ENCODE measurements at regions not wholly inside any gene's neighbourhood (a gene's known extent, or its start where the extent isn't known, plus 50 kb on each side); places are given as distances from the start of the nearest gene placed in this dataset.

DNA sequence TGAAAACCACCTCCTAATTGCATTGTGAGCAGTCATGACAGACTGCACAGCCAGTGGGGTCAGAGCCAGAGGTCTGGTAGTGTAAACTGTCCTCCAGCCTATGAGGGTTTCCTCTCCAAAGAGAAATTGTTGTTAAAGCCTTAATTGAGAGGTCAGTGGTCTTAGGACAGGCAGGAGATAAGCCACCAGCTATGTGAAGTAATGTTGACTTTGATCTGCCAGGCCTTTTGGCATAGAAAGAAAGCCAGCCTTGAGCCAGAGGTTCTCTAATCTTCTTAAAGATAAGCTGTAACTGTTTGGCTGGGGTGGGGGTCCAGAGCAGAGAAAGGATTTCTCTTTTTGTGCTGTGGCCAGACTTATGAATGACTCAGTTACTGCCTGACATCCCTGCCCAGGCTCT is 248.4 kb downstream of the WDR11 start:
- no peak for DNase-seq (ENCODE audit: low spot score)

DNA sequence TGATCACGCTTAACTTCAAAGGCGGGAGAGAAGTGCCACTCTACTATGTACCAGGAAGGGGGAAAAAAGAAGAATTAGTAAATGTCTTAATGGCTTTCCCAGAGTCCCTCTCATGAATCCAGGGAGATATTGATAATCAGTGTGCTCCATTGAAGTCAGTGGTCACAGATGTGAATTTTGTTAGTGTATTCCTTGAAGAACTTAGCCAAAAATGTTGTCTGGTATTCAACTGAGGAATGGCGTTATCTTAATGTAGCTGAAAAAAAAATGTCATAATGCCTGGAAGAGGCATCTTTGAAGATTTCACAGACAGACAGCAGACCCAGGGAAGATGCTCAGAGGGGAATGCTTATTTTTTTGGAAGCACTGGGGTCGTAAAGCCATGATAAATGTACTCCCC is 250.4 kb downstream of the WDR11 start:
- no peak for DNase-seq (ENCODE audit: low spot score)

DNA sequence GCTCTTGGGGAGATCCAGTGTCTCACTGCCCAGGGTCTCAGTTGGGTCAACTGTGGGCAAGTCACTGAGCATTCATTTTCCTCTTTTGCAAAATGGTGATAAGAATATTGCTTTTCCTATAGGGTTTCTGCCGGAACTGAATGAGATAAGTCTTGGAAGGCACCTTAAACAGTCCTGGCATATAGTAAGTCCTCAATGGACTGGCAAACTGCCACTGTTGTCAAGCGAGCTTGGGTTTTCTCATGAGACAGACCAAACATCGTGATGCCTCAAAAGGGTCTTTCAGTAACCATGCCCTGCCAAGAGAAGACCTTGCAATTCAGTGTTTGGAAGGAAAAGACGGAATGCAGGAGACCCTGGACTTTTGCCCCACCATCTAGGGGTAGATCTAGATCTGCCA is 251.5 kb downstream of the WDR11 start:
- DNase-seq (ENCODE audit: low spot score), result no peak

DNA sequence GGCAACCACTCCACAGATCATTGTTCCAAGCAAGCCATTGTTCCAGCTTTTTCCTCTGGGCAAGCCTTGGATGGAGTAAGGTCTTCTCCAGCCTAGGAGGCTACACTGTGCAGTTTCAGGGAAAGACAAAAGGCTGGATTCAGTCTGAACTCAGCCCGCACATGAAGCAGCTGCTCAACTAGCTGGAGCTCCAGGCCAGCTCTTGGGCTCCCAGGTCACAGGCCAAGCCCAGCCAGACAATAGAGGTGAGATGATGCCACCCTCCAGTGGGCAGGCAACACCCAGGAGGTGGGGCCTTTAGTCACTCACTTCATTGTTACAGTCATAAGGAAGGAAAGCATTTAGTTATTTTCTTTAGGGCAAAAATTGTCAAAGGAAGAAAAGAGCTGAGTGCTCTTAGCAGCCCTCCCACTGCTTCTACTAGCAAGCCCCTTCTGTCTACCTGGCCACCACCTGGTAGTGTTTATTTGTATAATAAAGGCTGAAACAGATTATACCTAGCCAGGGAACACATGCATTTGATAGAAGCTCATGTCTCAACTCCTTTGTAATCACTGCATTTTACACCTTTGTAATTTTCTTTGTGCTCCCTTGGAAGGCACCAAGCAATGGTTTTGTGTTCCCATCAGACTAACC is 253.4 kb downstream of the WDR11 start:
- DNase-seq (ENCODE audit: low spot score), result no peak

- no peak for DNase-seq (ENCODE audit: low spot score)
Observed at GRCh38 chr10:121106611-121107010, 255.4 kb downstream of the WDR11 start.

DNA sequence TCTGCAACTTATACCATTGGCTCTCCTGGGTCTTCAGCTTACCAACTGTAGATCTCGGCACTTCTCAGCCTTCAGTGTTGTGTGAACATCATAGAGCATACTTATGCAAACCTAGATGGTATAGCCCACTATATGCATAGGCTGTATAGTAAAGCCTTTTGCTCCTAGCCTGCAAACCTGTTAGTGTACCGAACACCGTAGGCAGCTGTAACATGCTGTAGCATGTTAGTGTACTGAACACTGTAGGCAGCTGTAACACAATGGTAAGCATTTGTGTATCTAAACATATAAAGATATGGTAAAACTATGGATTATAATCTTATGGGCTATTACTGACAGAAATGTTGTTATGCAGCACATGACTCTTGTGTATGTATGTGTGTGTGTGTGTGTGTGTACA is 256.9 kb downstream of the WDR11 start:
- DNase-seq (ENCODE audit: low spot score), result no peak

- DNase-seq (ENCODE audit: low spot score), result no peak
Observed at GRCh38 chr10:121110369-121110768, 259.2 kb downstream of the WDR11 start.

DNA sequence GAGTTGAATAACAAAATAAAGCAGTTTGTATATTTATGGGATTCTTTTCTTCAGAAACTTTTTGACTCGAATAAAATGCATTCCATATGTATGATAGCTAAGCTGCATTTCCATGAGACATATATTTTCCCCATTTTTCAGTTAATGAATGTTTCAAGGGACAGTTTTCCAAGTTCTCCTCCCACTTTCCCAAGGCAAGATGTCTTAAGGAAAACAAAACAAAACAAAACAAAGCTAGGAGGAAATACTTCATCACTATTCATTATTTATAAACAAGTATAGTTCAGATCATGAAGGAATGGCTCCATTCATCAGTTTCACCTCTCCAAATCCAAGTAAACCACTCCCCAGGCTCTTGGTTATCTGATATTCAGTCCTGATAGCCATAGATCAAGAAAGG is 261.0 kb downstream of the WDR11 start:
- DNase-seq (ENCODE audit: low spot score), result no peak

DNA sequence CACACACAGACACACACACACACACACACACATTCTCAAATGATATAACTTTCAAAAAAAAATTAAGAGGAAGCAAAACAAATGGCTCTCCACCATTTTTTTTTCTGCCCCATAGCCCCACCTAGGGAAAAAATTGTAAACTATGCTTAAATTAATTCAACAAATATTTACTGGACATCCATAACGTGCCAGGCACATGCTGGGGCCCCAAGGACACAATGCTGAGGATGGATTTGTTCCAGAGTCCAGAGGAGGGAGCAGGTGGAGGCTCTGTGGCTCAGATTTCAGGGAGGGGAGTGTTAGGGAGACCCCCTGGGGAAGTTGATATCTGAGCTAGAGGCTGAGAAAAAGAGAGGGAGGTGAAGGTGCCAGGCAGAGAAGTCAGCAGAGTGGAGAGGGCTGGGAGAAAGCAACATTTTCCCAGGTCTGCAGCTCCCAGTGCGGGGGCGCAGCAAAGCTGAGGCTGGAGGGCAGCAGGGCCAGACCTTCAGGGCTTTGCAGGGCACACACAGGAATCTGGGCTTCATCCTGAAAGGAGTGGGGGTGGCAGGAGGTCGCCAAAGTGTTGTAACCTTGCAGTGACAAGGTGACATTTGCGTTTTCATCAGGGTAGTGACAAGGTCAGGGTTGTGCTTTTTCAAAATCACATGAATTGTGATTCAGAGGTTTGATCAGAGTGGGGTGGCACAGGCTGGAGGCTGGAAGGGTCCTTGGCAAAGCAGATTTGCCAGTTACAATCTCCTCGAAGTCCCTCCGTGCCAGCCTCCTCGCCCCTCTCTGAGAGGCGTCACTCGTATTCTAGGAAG is 261.6 kb downstream of the WDR11 start:
- no peak for DNase-seq (ENCODE audit: low spot score)

- no peak for DNase-seq (ENCODE audit: low spot score)
Observed at GRCh38 chr10:121113385-121113696, 262.2 kb downstream of the WDR11 start.

DNA sequence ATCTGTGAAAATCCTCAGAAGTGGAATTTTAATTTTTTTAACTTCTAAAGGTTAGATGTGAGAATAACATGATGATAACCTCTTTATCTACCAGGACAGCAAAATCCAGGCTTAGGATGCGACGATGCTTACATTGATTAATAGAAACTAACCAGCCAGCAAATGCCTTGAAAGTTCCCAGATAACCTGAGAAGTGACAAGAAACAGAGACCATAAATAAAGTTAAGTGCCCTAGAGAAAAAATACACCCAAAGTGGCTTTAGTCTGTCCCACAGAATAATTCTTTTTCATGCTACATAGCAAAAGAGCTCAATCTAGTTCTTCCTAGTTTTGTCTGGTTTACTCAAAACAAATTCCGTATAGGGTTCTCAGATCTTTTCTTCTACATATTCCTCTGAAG is 262.7 kb downstream of the WDR11 start:
- DNase-seq (ENCODE audit: low spot score), result no peak

GRCh38 chr10:121115154-121115553 is 264.0 kb downstream of the WDR11 start:
- no peak for DNase-seq (ENCODE audit: low spot score)

DNA sequence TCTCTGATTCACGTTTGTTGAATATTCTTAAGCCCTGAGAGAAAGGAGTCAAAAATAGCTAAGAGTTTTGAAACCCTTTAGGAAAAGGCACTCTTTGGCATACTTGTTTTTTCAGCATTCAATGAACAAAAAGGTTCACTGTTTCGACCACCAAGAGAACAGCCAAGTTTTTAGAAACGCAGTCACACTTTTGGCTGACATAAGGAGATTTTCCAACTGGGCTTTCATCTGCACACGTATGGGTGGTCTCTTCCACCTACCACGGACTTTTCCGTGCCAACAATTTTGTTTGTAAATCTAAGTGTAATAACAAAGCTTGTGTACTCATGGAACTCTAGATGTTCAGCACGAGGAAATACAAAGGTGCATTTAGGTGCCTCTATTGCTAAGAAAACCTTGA is 270.3 kb downstream of the WDR11 start:
- DNase-seq (ENCODE audit: low spot score), result no peak

DNA sequence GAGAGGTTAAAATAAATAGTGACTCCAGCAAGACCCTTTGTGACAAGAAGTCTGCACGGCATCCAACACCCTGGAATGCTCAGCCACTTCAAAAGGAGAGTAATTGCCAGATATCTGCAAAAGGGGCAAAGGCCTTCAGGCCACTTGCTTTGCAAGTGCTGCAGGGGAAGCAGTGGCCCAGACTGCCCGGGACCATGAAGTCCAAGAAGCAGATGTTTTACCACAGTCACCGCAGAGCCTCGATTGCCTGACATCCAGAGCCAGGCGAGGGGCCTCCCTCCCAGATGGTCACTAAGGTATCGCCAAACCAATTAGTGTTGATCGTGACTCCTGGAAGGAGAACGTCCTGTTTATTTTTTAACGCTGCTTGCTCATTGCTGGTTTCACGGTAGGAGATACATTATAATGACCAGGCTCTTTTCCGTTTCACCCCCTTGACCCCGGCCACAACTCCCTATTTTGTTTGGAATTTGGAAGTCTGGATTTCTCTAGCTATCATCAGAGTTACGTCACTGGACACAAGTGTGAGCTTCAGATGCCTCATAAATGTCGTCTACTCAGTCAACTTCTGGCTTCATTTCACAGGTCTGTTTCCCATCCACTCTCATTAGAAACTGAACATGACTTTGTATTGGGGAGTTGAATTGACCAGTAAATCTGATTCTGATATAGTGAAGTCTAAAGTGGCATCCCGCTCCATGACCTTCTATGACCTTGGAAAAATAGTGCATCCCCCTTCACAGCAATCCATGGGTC is 276.2 kb downstream of the WDR11 start:
- no peak for DNase-seq (ENCODE audit: low spot score)

DNA sequence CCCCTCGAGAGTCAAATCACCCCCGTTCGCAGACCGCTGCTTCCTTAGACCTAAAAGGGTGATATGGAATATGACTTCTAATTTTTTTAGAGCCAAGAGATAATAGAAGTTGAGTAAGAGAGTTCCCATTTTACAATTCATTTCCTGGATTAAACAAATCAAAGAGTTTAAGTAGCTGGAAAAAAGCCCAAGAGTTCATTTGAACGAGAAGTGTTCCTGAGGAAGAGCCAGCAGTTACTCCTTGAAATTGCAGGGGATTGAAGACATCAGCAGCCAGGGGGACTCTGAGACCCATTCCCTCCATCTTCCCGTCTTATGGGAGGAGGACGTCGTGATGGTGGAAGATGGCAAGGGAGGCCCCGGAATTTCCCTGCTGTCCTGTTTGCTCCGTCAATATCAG is 277.0 kb downstream of the WDR11 start:
- DNase-seq (ENCODE audit: low spot score), result no peak

DNA sequence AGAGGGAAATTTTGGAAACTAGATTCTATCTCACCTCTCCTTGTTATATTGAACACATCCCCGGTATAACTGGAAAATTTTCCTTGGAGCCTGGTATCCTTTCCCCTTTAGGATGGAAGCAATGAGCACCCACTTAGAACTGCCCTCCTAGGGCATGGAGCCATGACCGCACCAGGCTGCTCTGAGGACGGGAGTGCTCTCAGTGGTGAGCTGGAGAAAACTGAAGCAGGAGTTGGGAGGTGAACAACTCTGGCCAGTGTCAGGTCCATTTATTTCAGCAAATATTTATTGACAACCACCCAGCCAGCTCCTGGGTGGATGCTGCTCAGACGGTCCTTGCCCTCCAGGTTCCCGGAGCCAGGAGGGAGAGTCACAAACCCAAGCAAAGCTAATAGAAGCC is 278.1 kb downstream of the WDR11 start:
- DNase-seq (ENCODE audit: low spot score), result no peak

GRCh38 chr10:121130382-121130781 is 279.2 kb downstream of the WDR11 start:
- DNase-seq (ENCODE audit: low spot score), result no peak

DNA sequence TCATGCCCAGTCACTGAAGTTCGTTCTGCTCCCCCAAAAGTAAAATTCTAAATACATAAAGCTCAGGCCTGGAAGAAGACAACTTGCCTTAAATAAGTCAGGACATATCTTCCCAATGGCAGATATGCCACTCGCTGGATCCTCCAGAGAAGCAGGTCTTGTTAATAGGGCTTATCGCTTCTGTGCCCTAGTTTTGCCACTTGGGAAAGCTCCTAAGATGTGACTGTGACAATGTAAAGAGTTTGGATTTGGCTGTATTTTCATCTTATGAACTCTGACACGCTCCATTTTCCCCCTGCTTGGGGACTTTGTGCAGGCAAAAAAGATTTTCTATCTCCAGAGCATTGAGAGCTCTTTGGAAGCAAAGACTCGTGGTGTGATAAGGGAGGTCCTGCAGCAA is 279.9 kb downstream of the WDR11 start:
- no peak for DNase-seq (ENCODE audit: low spot score)

DNA sequence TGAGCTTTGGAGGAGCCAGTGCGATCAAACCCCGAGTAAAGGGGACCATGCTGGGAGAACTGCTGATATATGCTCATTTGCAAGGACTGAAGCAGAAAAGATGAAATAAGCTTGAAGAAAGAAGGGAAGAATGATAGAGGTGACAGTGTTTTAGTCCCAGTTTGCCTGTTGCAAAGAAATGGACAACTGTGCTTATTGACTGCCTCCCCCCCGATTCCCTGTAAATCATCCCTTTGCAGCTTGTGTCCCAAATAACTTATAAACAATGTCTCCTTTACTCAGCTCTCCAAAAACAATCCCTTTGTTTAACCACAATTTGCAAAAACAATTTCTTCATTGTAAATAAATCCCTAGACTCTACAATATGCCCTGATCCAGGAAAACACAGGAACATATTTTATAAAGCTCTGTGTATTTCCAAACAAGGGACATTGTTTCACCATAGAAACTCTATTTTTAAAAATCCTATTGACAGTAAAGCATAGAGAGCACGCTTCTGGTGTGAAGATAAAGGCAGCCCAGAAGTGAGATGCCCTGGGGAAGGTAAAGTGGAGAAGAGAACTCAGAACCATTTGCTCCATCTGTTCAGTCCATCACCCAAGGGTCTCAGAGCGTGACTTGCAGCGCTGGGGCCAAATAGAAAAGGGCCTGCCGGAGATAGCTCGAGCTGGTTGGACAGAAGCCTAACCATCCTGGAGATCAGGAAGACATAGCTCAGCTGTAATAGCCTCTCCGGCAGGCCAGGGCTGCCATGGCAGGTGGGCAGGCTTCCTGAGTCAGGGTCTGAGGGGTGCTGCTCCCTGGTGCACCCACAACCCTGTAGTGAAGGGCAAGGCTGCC is 280.5 kb downstream of the WDR11 start:
- no peak for DNase-seq (ENCODE audit: low spot score)

DNA sequence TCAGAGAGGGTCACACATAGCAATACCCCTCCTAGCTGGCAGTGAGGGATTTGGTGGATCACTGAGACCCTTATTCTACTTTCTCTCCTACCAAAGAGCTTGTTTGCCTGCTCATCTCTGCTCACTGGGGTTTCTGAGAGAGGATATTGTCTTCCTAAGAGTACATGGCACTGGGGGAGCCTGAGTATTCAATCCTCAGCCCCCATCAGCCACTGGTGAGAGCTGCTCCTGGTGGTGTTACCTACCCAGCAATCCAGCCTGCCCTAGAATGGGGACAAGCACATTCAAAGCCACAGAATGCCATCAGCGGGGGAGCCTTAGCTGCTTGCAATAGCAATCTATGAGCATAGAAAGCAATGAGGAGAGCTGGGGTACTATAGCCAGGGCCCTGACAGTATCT is 281.1 kb downstream of the WDR11 start:
- no peak for DNase-seq (ENCODE audit: low spot score)

DNA sequence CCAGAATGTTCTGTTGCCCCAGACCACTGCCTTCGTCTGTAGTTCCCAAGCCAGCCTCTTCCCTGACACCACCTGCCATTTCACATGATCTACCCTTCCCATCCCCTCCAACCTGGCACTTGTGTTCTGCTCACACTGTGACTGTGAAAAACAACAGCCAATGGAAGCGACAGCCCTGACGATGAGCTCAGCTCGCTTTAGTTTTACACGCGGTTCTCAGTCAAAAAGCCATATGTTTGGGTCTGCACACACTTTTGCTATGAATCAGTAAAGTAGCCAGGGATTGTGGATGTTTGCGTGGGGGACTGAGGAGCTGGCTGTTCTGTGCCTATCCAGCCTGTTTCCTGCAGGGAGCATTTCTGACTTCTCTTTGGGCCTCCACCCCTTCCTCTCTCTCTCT is 282.7 kb downstream of the WDR11 start:
- no peak for DNase-seq (ENCODE audit: low spot score)

DNA sequence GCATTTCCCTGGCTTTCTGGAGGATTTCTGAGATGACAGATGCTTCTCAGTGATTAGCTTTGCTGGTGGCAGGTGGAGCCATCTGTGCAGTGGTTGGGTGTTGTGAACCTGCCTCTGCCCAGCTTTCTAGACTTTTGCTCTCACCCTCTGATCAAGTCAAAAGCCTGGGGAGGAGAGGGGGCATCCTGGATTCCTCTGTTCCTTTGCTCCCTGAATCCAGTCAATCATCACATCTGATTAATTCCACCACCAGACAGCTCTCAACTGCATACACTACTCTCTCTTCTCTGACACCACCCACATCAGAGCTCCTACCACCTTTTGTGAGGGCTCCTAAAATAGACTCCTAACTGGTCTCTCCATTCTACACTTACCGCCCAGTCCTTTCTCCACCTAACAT is 283.5 kb downstream of the WDR11 start:
- DNase-seq (ENCODE audit: low spot score), result no peak

- no peak for DNase-seq (ENCODE audit: low spot score)
Observed at GRCh38 chr10:121135512-121135911, 284.4 kb downstream of the WDR11 start.
